ENCODE measurements at regions not wholly inside any gene's neighbourhood (a gene's known extent, or its start where the extent isn't known, plus 50 kb on each side); places are given as distances from the start of the nearest gene placed in this dataset.

- peak overlapping the region; percentile 73 for H2AFZ ChIP-seq
- peak overlapping the region; percentile 64 for H3K4me2 ChIP-seq (ENCODE audit: unreplicated experiment)
- H3K4me1 ChIP-seq (ENCODE audit: insufficient read depth) = peaks cover 14% of the 10 kb centered on the region
- H3K9me2 ChIP-seq (ENCODE audit: insufficient read depth) = peaks cover 5% of the 10 kb centered on the region; the same call in 1 of the 2 replicates
- H3K4me3 ChIP-seq = peak overlapping the region; percentile 24
- 0 out of 2 replicates have a peak, but pooled peaks cover 3% of the 10 kb centered on the region for H3F3A ChIP-seq (ENCODE audit: insufficient read depth)
- H3K9ac ChIP-seq = no peak overlapping the region; the same call in 1 of the 2 replicates
- peak; percentile 8 for DNase-seq
- no peaks in the 10 kb centered on the region for H3K27me3 ChIP-seq (replicated peaks; ENCODE audit: insufficient read depth)
- no peaks in the 10 kb centered on the region for H3K9me3 ChIP-seq (ENCODE audit: low read depth)
- no peaks in the 10 kb centered on the region for H3K79me2 ChIP-seq (ENCODE audit: insufficient read depth)
- 0 out of 2 replicates have a peak overlapping the region, but pooled peaks have one; percentile 8 for H3K27ac ChIP-seq
- in situ Hi-C loops (cut with MboI) = no loop called here
- no peaks in the 10 kb centered on the region for H3K36me3 ChIP-seq (ENCODE audit: low read depth)
- H4K20me1 ChIP-seq (ENCODE audit: insufficient read depth) = no peaks in the 10 kb centered on the region
- 69 to 70% methylated on average over 4 of the region's 4 CpGs for WGBS, 2 experiments (ENCODE audit: low coverage in 1 of 2, low lambda C conversion rate in 2 of 2, missing lambda C conversion rate in 2 of 2)
- no peak for TF ChIP-seq EZH2phosphoT487 (IDR thresholded peaks at IDR 0.05; ENCODE audit: insufficient read depth, low read depth)
- no peak for TF ChIP-seq EZH2 (IDR thresholded peaks at IDR 0.05; ENCODE audit: insufficient read depth, poor library complexity, severe bottlenecking)
Measured at GRCh38 chr14:51430079-51430478, 190.0 kb downstream of the TMX1 start.

- Histone ChIP-seq H3K27ac (0 out of 2 replicates have a peak overlapping the region, but pooled peaks have one; percentile 8), H3K9ac (no peak overlapping the region), H3K79me2 (ENCODE audit: insufficient read depth) (no peaks in the 10 kb centered on the region), H3F3A (ENCODE audit: insufficient read depth) (no peaks in the 10 kb centered on the region), H3K36me3 (ENCODE audit: low read depth) (no peaks in the 10 kb centered on the region), H3K27me3 (replicated peaks; ENCODE audit: insufficient read depth) (no peaks in the 10 kb centered on the region), H3K9me3 (ENCODE audit: low read depth) (no peaks in the 10 kb centered on the region), H3K4me3 (peak overlapping the region; percentile 24), H3K4me1 (ENCODE audit: insufficient read depth) (peaks cover 14% of the 10 kb centered on the region), H3K9me2 (ENCODE audit: insufficient read depth) (peaks cover 6% of the 10 kb centered on the region; the same call in 1 of the 2 replicates), H2AFZ (peak overlapping the region; percentile 73), H3K4me2 (ENCODE audit: unreplicated experiment) (peak overlapping the region; percentile 64), H4K20me1 (ENCODE audit: insufficient read depth) (no peaks in the 10 kb centered on the region)
- 66 to 71% methylated on average over 3 of the region's 3 CpGs for WGBS, 2 experiments (ENCODE audit: low coverage in 1 of 2, low lambda C conversion rate in 2 of 2, missing lambda C conversion rate in 2 of 2)
- in situ Hi-C loops (cut with MboI) = no loop called here
- TF ChIP-seq EZH2 (IDR thresholded peaks at IDR 0.05; ENCODE audit: insufficient read depth, poor library complexity, severe bottlenecking) = no peak
- no peak for TF ChIP-seq EZH2phosphoT487 (IDR thresholded peaks at IDR 0.05; ENCODE audit: insufficient read depth, low read depth)
- DNase-seq = peak; percentile 15
Measured at GRCh38 chr14:51430633-51431032, 190.6 kb downstream of the TMX1 start.

GRCh38 chr14:51431033-51431709 lies 191.1 kb downstream of the TMX1 start:
- Histone ChIP-seq H3K9me2 (ENCODE audit: insufficient read depth) (peaks cover 6% of the 10 kb centered on the region; the same call in 1 of the 2 replicates), H4K20me1 (ENCODE audit: insufficient read depth) (no peaks in the 10 kb centered on the region), H3K4me2 (ENCODE audit: unreplicated experiment) (no peak overlapping the region), H3K79me2 (ENCODE audit: insufficient read depth) (no peaks in the 10 kb centered on the region), H3F3A (ENCODE audit: insufficient read depth) (no peaks in the 10 kb centered on the region), H3K27ac (no peak overlapping the region), H2AFZ (peak overlapping the region; percentile 73; the same call in 1 of the 2 replicates), H3K27me3 (replicated peaks; ENCODE audit: insufficient read depth) (no peaks in the 10 kb centered on the region), H3K36me3 (ENCODE audit: low read depth) (no peaks in the 10 kb centered on the region), H3K9me3 (ENCODE audit: low read depth) (no peaks in the 10 kb centered on the region), H3K9ac (no peak overlapping the region), H3K4me3 (no peak overlapping the region), H3K4me1 (ENCODE audit: insufficient read depth) (peaks cover 14% of the 10 kb centered on the region)
- no peak for TF ChIP-seq EZH2 (IDR thresholded peaks at IDR 0.05; ENCODE audit: insufficient read depth, poor library complexity, severe bottlenecking)
- no peak for TF ChIP-seq EZH2phosphoT487 (IDR thresholded peaks at IDR 0.05; ENCODE audit: insufficient read depth, low read depth)
- 58 to 76% methylated on average over 3 of the region's 3 CpGs for WGBS, 2 experiments (ENCODE audit: low coverage in 1 of 2, low lambda C conversion rate in 2 of 2, missing lambda C conversion rate in 2 of 2)
- in situ Hi-C loops (cut with MboI) = no loop called here
- peak; percentile 9 for DNase-seq

- in situ Hi-C loops (cut with MboI) = no loop called here
- WGBS, 2 experiments (ENCODE audit: low coverage in 1 of 2, low lambda C conversion rate in 2 of 2, missing lambda C conversion rate in 2 of 2) = 97 to 100% methylated on average over 1 of the region's 1 CpG
Measured at GRCh38 chr14:51431741-51432140, 191.7 kb downstream of the TMX1 start.

More at GRCh38 chr14:51431741-51432140, 191.7 kb downstream of the TMX1 start:
- H3K4me1 ChIP-seq (ENCODE audit: insufficient read depth) = peaks cover 14% of the 10 kb centered on the region
- TF ChIP-seq EZH2 (IDR thresholded peaks at IDR 0.05; ENCODE audit: insufficient read depth, poor library complexity, severe bottlenecking) (no peak), EZH2phosphoT487 (IDR thresholded peaks at IDR 0.05; ENCODE audit: insufficient read depth, low read depth) (no peak)
- H3K4me3 ChIP-seq = no peak overlapping the region
- no peak overlapping the region for H3K4me2 ChIP-seq (ENCODE audit: unreplicated experiment)
- no peak overlapping the region for H3K27ac ChIP-seq
- no peaks in the 10 kb centered on the region for H3K27me3 ChIP-seq (replicated peaks; ENCODE audit: insufficient read depth)
- no peaks in the 10 kb centered on the region for H4K20me1 ChIP-seq (ENCODE audit: insufficient read depth)
- no peaks in the 10 kb centered on the region for H3F3A ChIP-seq (ENCODE audit: insufficient read depth)
- DNase-seq = no peak
- no peaks in the 10 kb centered on the region for H3K79me2 ChIP-seq (ENCODE audit: insufficient read depth)
- no peak overlapping the region for H2AFZ ChIP-seq
- no peaks in the 10 kb centered on the region for H3K36me3 ChIP-seq (ENCODE audit: low read depth)
- no peaks in the 10 kb centered on the region for H3K9me3 ChIP-seq (ENCODE audit: low read depth)
- peaks cover 6% of the 10 kb centered on the region; the same call in 1 of the 2 replicates for H3K9me2 ChIP-seq (ENCODE audit: insufficient read depth)
- H3K9ac ChIP-seq = no peak overlapping the region
